H1 (cell line): ENCODE measurements at regions not wholly inside any gene's neighbourhood (a gene's known extent, or its start where the extent isn't known, plus 50 kb on each side); places are given as distances from the start of the nearest gene placed in this dataset.

Experiments used
- CTCF ChIA-PET: fragments of 300-600 bp; sonication (Branson Sonifier 250); formaldehyde crosslinking; loops from one replicate; lab custom pipeline; 2021; ENCODE audit not compliant: partially characterized antibody; lab: Charles Lee
- POLR2A ChIA-PET: fragments of 300-600 bp; sonication (Branson Sonifier 250); formaldehyde crosslinking; loops from one replicate; lab custom pipeline; 2021; ENCODE audit warnings: inconsistent platforms; ENCODE audit not compliant: partially characterized antibody; lab: Charles Lee
- DNase-seq, 2 experiments: peaks; one replicate each; pipeline versions ENCODE4 v3.0.0 to v3.0.0-alpha.2; 2010 to 2022; ENCODE audit warnings: low spot score in 2 of 2, low read depth in 1 of 2, mixed read lengths in 1 of 2
- FAIRE-seq: peaks from 2 replicates; lab custom pipeline; 2011; peaks lifted over from hg19 to GRCh38; lab: Jason Lieb, UNC
- H2AFZ ChIP-seq: 2 replicates; pipeline ENCODE4 v1.8.1; 2012; ENCODE audit warnings: low read length, inconsistent platforms
- H2AK5ac ChIP-seq: 2 replicates; pipeline ENCODE4 v1.6.1; 2013; ENCODE audit warnings: low read depth, low read length
- H2BK120ac ChIP-seq: replicated peaks from 2 replicates; pipeline ENCODE3; 2013; ENCODE audit warnings: low read depth, low read length, inconsistent platforms
- H2BK12ac ChIP-seq: 2 replicates; pipeline ENCODE4 v1.6.1; 2013; ENCODE audit warnings: low read depth, low read length
- H2BK15ac ChIP-seq: 2 replicates; pipeline ENCODE4 v1.6.1; 2013; ENCODE audit warnings: low read length
- H2BK20ac ChIP-seq: 2 replicates; pipeline ENCODE4 v1.6.1; 2013; ENCODE audit warnings: low read length
- H2BK5ac ChIP-seq: 2 replicates; pipeline ENCODE4 v1.6.1; 2013; ENCODE audit warnings: low read depth, low read length
- H3K14ac ChIP-seq: 2 replicates; pipeline ENCODE4 v1.6.1; 2013; ENCODE audit warnings: inconsistent platforms; ENCODE audit not compliant: insufficient read length
- H3K18ac ChIP-seq: 2 replicates; pipeline ENCODE4 v1.6.1; 2013; ENCODE audit warnings: low read length; ENCODE audit errors: extremely low read depth
- H3K23ac ChIP-seq: 2 replicates; pipeline ENCODE4 v1.6.1; 2013; ENCODE audit warnings: inconsistent platforms; ENCODE audit not compliant: insufficient read length
- H3K23me2 ChIP-seq: 2 replicates; pipeline ENCODE4 v1.6.1; 2013; ENCODE audit warnings: low read depth, low read length
- H3K27ac ChIP-seq: 2 replicates; pipeline ENCODE4 v1.6.1; 2011; ENCODE audit warnings: low read depth, low read length, inconsistent platforms
- H3K27me3 ChIP-seq, 4 experiments: replicated peaks in 1 of 4; 1 replicate in 1 of 4; 2 replicates in 3 of 4; pipeline versions ENCODE4 v1.6.1 to v1.8.1; 2011 to 2013; ENCODE audit warnings: low read length in 3 of 4, mild to moderate bottlenecking in 3 of 4, inconsistent platforms in 2 of 4, mixed read lengths in 2 of 4, moderate library complexity in 1 of 4; ENCODE audit not compliant: control insufficient read depth in 3 of 4, insufficient read depth in 3 of 4; ENCODE audit errors: extremely low read depth in 1 of 4
- H3K36me3 ChIP-seq, 4 experiments: 2 replicates each; pipeline versions ENCODE4 v1.6.1 to v1.8.1; 2011 to 2013; ENCODE audit warnings: mild to moderate bottlenecking in 4 of 4, low read length in 3 of 4, moderate library complexity in 2 of 4, control low read depth in 1 of 4, inconsistent platforms in 1 of 4; ENCODE audit not compliant: insufficient read depth in 4 of 4, control insufficient read depth in 2 of 4
- H3K4ac ChIP-seq: replicated peaks from 2 replicates; pipeline ENCODE3; 2013; ENCODE audit warnings: low read length, low read depth, mixed read lengths, inconsistent platforms; ENCODE audit not compliant: insufficient read length
- H3K4me1 ChIP-seq, 4 experiments: replicated peaks in 1 of 4; 1 replicate in 1 of 4; 2 replicates in 3 of 4; pipeline versions ENCODE4 v1.6.1 to v1.8.1; 2011 to 2013; ENCODE audit warnings: low read length in 3 of 4, inconsistent platforms in 2 of 4, mixed read lengths in 1 of 4; ENCODE audit not compliant: insufficient read depth in 4 of 4, control insufficient read depth in 3 of 4
- H3K4me2 ChIP-seq, 2 experiments: 2 replicates each; pipeline versions ENCODE4 v1.6.1 to v1.8.1; 2011 to 2013; ENCODE audit warnings: low read depth in 2 of 2, low read length in 2 of 2, control low read depth in 1 of 2, inconsistent platforms in 1 of 2, mild to moderate bottlenecking in 1 of 2; ENCODE audit not compliant: insufficient read depth in 1 of 2
- H3K4me3 ChIP-seq, 4 experiments: fragments of 200-600, 300-600 bp in 1 of 4; sonication (generic), shearing (Covaris generic), sonication (Bioruptor Twin) in 1 of 4; 2 replicates each; pipeline versions ENCODE4 v1.5.1 to v1.8.1; 2011 to 2016; ENCODE audit warnings: low read length in 4 of 4, low read depth in 3 of 4, control low read depth in 2 of 4, inconsistent platforms in 2 of 4, mild to moderate bottlenecking in 2 of 4, mixed read lengths in 1 of 4, moderate library complexity in 1 of 4; ENCODE audit not compliant: insufficient read depth in 2 of 4; ENCODE audit errors: extremely low read depth in 1 of 4
- H3K56ac ChIP-seq: replicated peaks from 2 replicates; pipeline ENCODE3; 2013; ENCODE audit warnings: low read depth, mild to moderate bottlenecking, mixed read lengths, low read length, inconsistent platforms; ENCODE audit not compliant: insufficient read length
- H3K79me1 ChIP-seq: 2 replicates; pipeline ENCODE4 v1.6.1; 2013; ENCODE audit warnings: low read depth, low read length, control low read depth
- H3K79me2 ChIP-seq, 2 experiments: 2 replicates each; pipeline versions ENCODE4 v1.6.1 to v1.8.1; 2012 to 2013; ENCODE audit warnings: low read length in 2 of 2, mild to moderate bottlenecking in 2 of 2, inconsistent platforms in 1 of 2; ENCODE audit not compliant: insufficient read depth in 2 of 2, control insufficient read depth in 1 of 2
- H3K9ac ChIP-seq, 4 experiments: replicated peaks in 1 of 4; 1 replicate in 1 of 4; 2 replicates in 3 of 4; pipeline versions ENCODE4 v1.6.1 to v1.8.1; 2011 to 2013; ENCODE audit warnings: low read depth in 3 of 4, low read length in 3 of 4, control low read depth in 2 of 4, mild to moderate bottlenecking in 2 of 4, moderate library complexity in 2 of 4, inconsistent platforms in 1 of 4; ENCODE audit errors: extremely low read depth in 1 of 4
- H3K9me3 ChIP-seq, 2 experiments: 2 replicates each; pipeline versions ENCODE4 v1.6.1 to v1.8.1; 2012 to 2013; ENCODE audit warnings: mild to moderate bottlenecking in 2 of 2, moderate library complexity in 2 of 2, control low read depth in 1 of 2, inconsistent platforms in 1 of 2, low read depth in 1 of 2, low read length in 1 of 2, mixed read lengths in 1 of 2; ENCODE audit not compliant: insufficient read depth in 2 of 2
- H4K20me1 ChIP-seq, 2 experiments: replicated peaks in 1 of 2; 2 replicates each; pipeline versions ENCODE3 to v1.8.1; 2011 to 2013; ENCODE audit warnings: inconsistent platforms in 2 of 2, low read length in 2 of 2, mild to moderate bottlenecking in 1 of 2; ENCODE audit not compliant: insufficient read depth in 2 of 2, control insufficient read depth in 1 of 2
- H4K5ac ChIP-seq: 2 replicates; pipeline ENCODE4 v1.6.1; 2013; ENCODE audit warnings: low read length, low read depth, mixed read lengths, inconsistent platforms; ENCODE audit not compliant: insufficient read length
- H4K8ac ChIP-seq: 2 replicates; pipeline ENCODE4 v1.8.0; 2013; ENCODE audit warnings: mild to moderate bottlenecking, moderate library complexity, low read length, inconsistent platforms; ENCODE audit not compliant: insufficient read depth; ENCODE audit errors: extremely low read depth
- H4K91ac ChIP-seq: replicated peaks from 2 replicates; pipeline ENCODE3; 2013; ENCODE audit warnings: low read length, mixed read lengths, inconsistent platforms; ENCODE audit not compliant: insufficient read length
- BACH1 ChIP-seq: IDR thresholded peaks from 2 replicates; pipeline ENCODE4 v1.6.1; 2012; ENCODE audit warnings: low read length, improper control_type of control experiment
- CTCF ChIP-seq, 3 experiments: IDR thresholded peaks; 1 replicate in 2 of 3; 2 replicates in 1 of 3; pipeline versions ENCODE4 v1.5.1 to v1.6.1; 2011; ENCODE audit warnings: low read length in 3 of 3, mild to moderate bottlenecking in 3 of 3, inconsistent platforms in 2 of 3, low read depth in 1 of 3, moderate library complexity in 1 of 3; ENCODE audit not compliant: insufficient read depth in 1 of 3; ENCODE audit errors: control extremely low read depth in 1 of 3
- KDM5A ChIP-seq: fragments of 200-600 bp; IDR thresholded peaks from 2 replicates; pipeline ENCODE4 v1.7.1; 2012; ENCODE audit warnings: mild to moderate bottlenecking, low read length, inconsistent platforms, mixed read lengths
- MAFK ChIP-seq: IDR thresholded peaks from 2 replicates; pipeline ENCODE4 v1.6.1; 2012; ENCODE audit warnings: low read depth, mild to moderate bottlenecking, improper control_type of control experiment, low read length
- POLR2AphosphoS5 ChIP-seq: IDR thresholded peaks from 2 replicates; pipeline ENCODE4 v1.6.1; 2011; ENCODE audit warnings: low read depth, low read length
- RAD21 ChIP-seq, 2 experiments: IDR thresholded peaks in 1 of 2; conservative IDR thresholded peaks in 1 of 2; 2 replicates each; pipeline ENCODE4 v1.6.1; 2011; ENCODE audit warnings: low read depth in 2 of 2, low read length in 2 of 2, improper control_type of control experiment in 1 of 2, inconsistent platforms in 1 of 2, mild to moderate bottlenecking in 1 of 2, moderate library complexity in 1 of 2
- RFX5 ChIP-seq: IDR thresholded peaks from 2 replicates; pipeline ENCODE4 v1.6.1; 2011; ENCODE audit warnings: low read depth, low read length, improper control_type of control experiment, borderline replicate concordance
- SIX5 ChIP-seq: IDR thresholded peaks from 2 replicates; pipeline ENCODE4 v1.6.1; 2011; ENCODE audit warnings: mild to moderate bottlenecking, low read depth, low read length
- TCF12 ChIP-seq: IDR thresholded peaks from 2 replicates; pipeline ENCODE4 v1.6.1; 2011; ENCODE audit warnings: low read depth, mild to moderate bottlenecking, low read length
- WGBS, 2 experiments: shearing (Covaris generic) in 1 of 2; methylation state at CpG; one replicate each; pipeline versions ENCODE4 v1.1.6 to v1.1.7; 2013 to 2015; ENCODE audit warnings: low lambda C conversion rate in 2 of 2, mixed read lengths in 2 of 2, inconsistent platforms in 1 of 2, low coverage in 1 of 2, missing lambda C conversion rate in 1 of 2; ENCODE audit not compliant: insufficient replicate concordance in 2 of 2, insufficient coverage in 1 of 2, insufficient read length in 1 of 2; ENCODE audit errors: extremely low coverage in 1 of 2, missing lambda C conversion rate in 1 of 2; 5-methylcytosine and 5-hydroxymethylcytosine counted together

- H3K23ac ChIP-seq, result no peak overlapping the region
- H3K9me3 ChIP-seq, result no peaks in the 10 kb centered on the region
- no peak overlapping the region for H2BK12ac ChIP-seq
- no peak overlapping the region for H4K91ac ChIP-seq
- H4K20me1 ChIP-seq, result no peaks in the 10 kb centered on the region
- no peak overlapping the region for H3K27ac ChIP-seq
- no peak overlapping the region for H4K5ac ChIP-seq
- CTCF ChIA-PET, result no interaction called here
- H3K4me1 ChIP-seq, result peaks cover 0 to 4% (median 2%) of the 10 kb centered on the region in 4 experiments; a peak in 3 of 7 replicates
- H3K79me2 ChIP-seq, result no peaks in the 10 kb centered on the region
- H2BK20ac ChIP-seq, result no peak overlapping the region
- no peak overlapping the region for H3K4me3 ChIP-seq
- no peak overlapping the region for H2AFZ ChIP-seq
- POLR2A ChIA-PET, result no interaction called here
- H3K36me3 ChIP-seq, result no peaks in the 10 kb centered on the region
- no peak overlapping the region for H4K8ac ChIP-seq
- no peak overlapping the region for H2BK120ac ChIP-seq
- no peak overlapping the region for H2BK15ac ChIP-seq
- FAIRE-seq (peak; percentile 57), DNase-seq (peak; percentile 51 to 56)
- H3K27me3 ChIP-seq, result no peaks in the 10 kb centered on the region
- H3K4ac ChIP-seq, result no peak overlapping the region
- no peak overlapping the region for H3K9ac ChIP-seq
- no peak overlapping the region for H2AK5ac ChIP-seq
- TF ChIP-seq BACH1 (peak; percentile 99), RAD21 (IDR thresholded peaks at IDR 0.05 in 1 of 2, conservative IDR thresholded peaks at IDR 0.05 in 1 of 2; ENCODE audit: low read depth in 2 of 2, low read length in 2 of 2) (peak; percentile 17 to 37; a peak in 3 of 4 replicates), TCF12 (0 out of 2 replicates have a peak, but pooled peaks have one; percentile 40), MAFK (peak; percentile 92), KDM5A (no peak), CTCF (IDR thresholded peaks at IDR 0.05; ENCODE audit: control extremely low read depth in 1 of 3, insufficient read depth in 1 of 3, low read depth in 1 of 3, low read length in 3 of 3) (peak in 1 of 3 experiments; percentile 9; a peak in 1 of 4 replicates), RFX5 (no peak), POLR2AphosphoS5 (peak; percentile 83), SIX5 (no peak)
- TF ChIP-seq, all 59 proteins: peak for 6
- WGBS, 2 experiments, result 70% methylated on average over 3 of the region's 3 CpGs; no CpG with 5 or more reads in 1 of the 2 experiments
- no peak overlapping the region for H3K18ac ChIP-seq
- no peaks in the 10 kb centered on the region for H3K23me2 ChIP-seq
- no peak overlapping the region for H3K56ac ChIP-seq
- H3K4me2 ChIP-seq, result no peak overlapping the region
- H2BK5ac ChIP-seq, result no peak overlapping the region
- no peaks in the 10 kb centered on the region for H3K79me1 ChIP-seq
- H3K14ac ChIP-seq, result no peak overlapping the region
These were observed 691.1 kb downstream of the FLRT2 start for GRCh38 chr14:86221000-86221399.
